ENCODE measurements at regions not wholly inside any gene's neighbourhood (a gene's known extent, or its start where the extent isn't known, plus 50 kb on each side); places are given as distances from the start of the nearest gene placed in this dataset.

- TF ChIP-seq, protein P1, sequence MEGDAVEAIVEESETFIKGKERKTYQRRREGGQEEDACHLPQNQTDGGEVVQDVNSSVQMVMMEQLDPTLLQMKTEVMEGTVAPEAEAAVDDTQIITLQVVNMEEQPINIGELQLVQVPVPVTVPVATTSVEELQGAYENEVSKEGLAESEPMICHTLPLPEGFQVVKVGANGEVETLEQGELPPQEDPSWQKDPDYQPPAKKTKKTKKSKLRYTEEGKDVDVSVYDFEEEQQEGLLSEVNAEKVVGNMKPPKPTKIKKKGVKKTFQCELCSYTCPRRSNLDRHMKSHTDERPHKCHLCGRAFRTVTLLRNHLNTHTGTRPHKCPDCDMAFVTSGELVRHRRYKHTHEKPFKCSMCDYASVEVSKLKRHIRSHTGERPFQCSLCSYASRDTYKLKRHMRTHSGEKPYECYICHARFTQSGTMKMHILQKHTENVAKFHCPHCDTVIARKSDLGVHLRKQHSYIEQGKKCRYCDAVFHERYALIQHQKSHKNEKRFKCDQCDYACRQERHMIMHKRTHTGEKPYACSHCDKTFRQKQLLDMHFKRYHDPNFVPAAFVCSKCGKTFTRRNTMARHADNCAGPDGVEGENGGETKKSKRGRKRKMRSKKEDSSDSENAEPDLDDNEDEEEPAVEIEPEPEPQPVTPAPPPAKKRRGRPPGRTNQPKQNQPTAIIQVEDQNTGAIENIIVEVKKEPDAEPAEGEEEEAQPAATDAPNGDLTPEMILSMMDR (IDR thresholded peaks at IDR 0.05; ENCODE audit: low read depth, low read length, missing input control) = no peak
- TF ChIP-seq SP1 (IDR thresholded peaks at IDR 0.05) = no peak
- TF ChIP-seq RXRA (IDR thresholded peaks at IDR 0.05) = no peak
- TF ChIP-seq GABPA (IDR thresholded peaks at IDR 0.05 in 1 of 2, conservative IDR thresholded peaks at IDR 0.05 in 1 of 2) = no peak
- TF ChIP-seq EGR1 (IDR thresholded peaks at IDR 0.05; ENCODE audit: low read depth in 2 of 2) = no peak
- TF ChIP-seq MAX (IDR thresholded peaks at IDR 0.05) = no peak
- TF ChIP-seq, protein P2, sequence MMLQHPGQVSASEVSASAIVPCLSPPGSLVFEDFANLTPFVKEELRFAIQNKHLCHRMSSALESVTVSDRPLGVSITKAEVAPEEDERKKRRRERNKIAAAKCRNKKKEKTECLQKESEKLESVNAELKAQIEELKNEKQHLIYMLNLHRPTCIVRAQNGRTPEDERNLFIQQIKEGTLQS (IDR thresholded peaks at IDR 0.05) = no peak
- TF ChIP-seq TAF1 (conservative IDR thresholded peaks at IDR 0.05) = no peak
These were observed 251.1 kb downstream of the MRTFB start for GRCh38 chr16:14322186-14322585.
